ENCODE measurements at regions not wholly inside any gene's neighbourhood (a gene's known extent, or its start where the extent isn't known, plus 50 kb on each side); places are given as distances from the start of the nearest gene placed in this dataset.

- TF ChIP-seq CTCF (IDR thresholded peaks at IDR 0.05; ENCODE audit: low read length): no peak
- TF ChIP-seq EZH2 (IDR thresholded peaks at IDR 0.05; ENCODE audit: borderline replicate concordance, low read length): no peak
Observed at GRCh38 chr9:13707612-13708576, 428.4 kb upstream of the MPDZ start.
